GM12891 (cell line): ENCODE measurements at regions not wholly inside any gene's neighbourhood (a gene's known extent, or its start where the extent isn't known, plus 50 kb on each side); places are given as distances from the start of the nearest gene placed in this dataset.

Experiments
- PAX5 ChIP-seq: IDR thresholded peaks from 2 replicates; pipeline ENCODE4 v1.6.1; 2011; ENCODE audit warnings: low read length, moderate library complexity, mild to moderate bottlenecking; ENCODE audit not compliant: insufficient read depth, severe bottlenecking
- POLR2A ChIP-seq: IDR thresholded peaks from 2 replicates; pipeline ENCODE4 v1.6.1; 2011; ENCODE audit warnings: low read depth, low read length, control low read depth
- POLR2AphosphoS5 ChIP-seq: IDR thresholded peaks from 2 replicates; pipeline ENCODE4 v1.6.1; 2011; ENCODE audit warnings: low read depth, low read length, control low read depth
- TAF1 ChIP-seq: IDR thresholded peaks from 2 replicates; pipeline ENCODE4 v1.6.1; 2011; ENCODE audit warnings: low read depth, low read length, control low read depth

- TF ChIP-seq POLR2AphosphoS5 (no peak), PAX5 (no peak), POLR2A (no peak), TAF1 (no peak)
These were observed 101.9 kb downstream of the MTRR start for GRCh38 chr5:7970816-7971215.
